ENCODE measurements at regions not wholly inside any gene's neighbourhood (a gene's known extent, or its start where the extent isn't known, plus 50 kb on each side); places are given as distances from the start of the nearest gene placed in this dataset.
A peak's percentile ranks its signal among the peaks of the same experiment; 100 is the strongest.

- H3K27me3 Mint-ChIP-seq, result peaks cover 25 to 42% of the 10 kb centered on the region in 2 donors
- no peaks in the 10 kb centered on the region for H3K4me1 Mint-ChIP-seq (ENCODE audit: low read depth in 2 of 2)
- ATAC-seq (no peak), DNase-seq (ENCODE audit: low spot score) (no peak)
- no peak overlapping the region for H3K27ac Mint-ChIP-seq
- H3K36me3 Mint-ChIP-seq, result no peaks in the 10 kb centered on the region
- peaks cover 3% of the 10 kb centered on the region for H3K9me3 Mint-ChIP-seq
- H3K4me3 Mint-ChIP-seq, result no peak overlapping the region
These were observed 91.3 kb upstream of the FAM171A1 start for GRCh38 chr10:15462253-15462897.

GRCh38 chr10:15461353-15462108 is 90.4 kb upstream of the FAM171A1 start:
- no peak overlapping the region for H3K27ac Mint-ChIP-seq
- no peak overlapping the region for H3K4me3 Mint-ChIP-seq
- H3K9me3 Mint-ChIP-seq, result peaks cover 3% of the 10 kb centered on the region
- no peaks in the 10 kb centered on the region for H3K36me3 Mint-ChIP-seq
- peaks cover 27 to 39% of the 10 kb centered on the region in 2 donors for H3K27me3 Mint-ChIP-seq
- peak in 1 of 2 donors; percentile 31 for ATAC-seq
- no peaks in the 10 kb centered on the region for H3K4me1 Mint-ChIP-seq (ENCODE audit: low read depth in 2 of 2)
- DNase-seq (ENCODE audit: low spot score), result no peak

GRCh38 chr10:15460661-15461060 is 89.6 kb upstream of the FAM171A1 start:
- peaks cover 28 to 36% of the 10 kb centered on the region in 2 donors for H3K27me3 Mint-ChIP-seq
- no peak for ATAC-seq
- no peak for DNase-seq (ENCODE audit: low spot score)
- no peak overlapping the region for H3K27ac Mint-ChIP-seq
- no peaks in the 10 kb centered on the region for H3K36me3 Mint-ChIP-seq
- no peaks in the 10 kb centered on the region for H3K4me1 Mint-ChIP-seq (ENCODE audit: low read depth in 2 of 2)
- H3K4me3 Mint-ChIP-seq, result no peak overlapping the region
- peaks cover 3% of the 10 kb centered on the region for H3K9me3 Mint-ChIP-seq

- ATAC-seq, result no peak
- Mint-ChIP-seq H3K27me3 (peaks cover 26 to 29% of the 10 kb centered on the region in 2 donors), H3K4me1 (ENCODE audit: low read depth in 2 of 2) (no peaks in the 10 kb centered on the region), H3K36me3 (no peaks in the 10 kb centered on the region), H3K27ac (no peak overlapping the region), H3K9me3 (peaks cover 3% of the 10 kb centered on the region), H3K4me3 (no peak overlapping the region)
- DNase-seq (ENCODE audit: low spot score), result no peak
These were observed 88.1 kb upstream of the FAM171A1 start for GRCh38 chr10:15459218-15459617.

- no peaks in the 10 kb centered on the region for H3K9me3 Mint-ChIP-seq
- no peak overlapping the region for H3K4me3 Mint-ChIP-seq
- no peaks in the 10 kb centered on the region for H3K4me1 Mint-ChIP-seq (ENCODE audit: low read depth in 2 of 2)
- peaks cover 19 to 27% of the 10 kb centered on the region in 2 donors for H3K27me3 Mint-ChIP-seq
- DNase-seq (ENCODE audit: low spot score) (no peak), ATAC-seq (no peak)
- H3K27ac Mint-ChIP-seq, result no peak overlapping the region
- no peaks in the 10 kb centered on the region for H3K36me3 Mint-ChIP-seq
These were observed 86.3 kb upstream of the FAM171A1 start for GRCh38 chr10:15457382-15457781.

- H3K4me1 Mint-ChIP-seq (ENCODE audit: low read depth in 2 of 2), result no peaks in the 10 kb centered on the region
- no peak overlapping the region for H3K27ac Mint-ChIP-seq
- H3K27me3 Mint-ChIP-seq, result peaks cover 18 to 37% of the 10 kb centered on the region in 2 donors
- H3K36me3 Mint-ChIP-seq, result no peaks in the 10 kb centered on the region
- DNase-seq (ENCODE audit: low spot score) (no peak), ATAC-seq (no peak)
- no peaks in the 10 kb centered on the region for H3K9me3 Mint-ChIP-seq
- H3K4me3 Mint-ChIP-seq, result no peak overlapping the region
These were observed 84.4 kb upstream of the FAM171A1 start for GRCh38 chr10:15455456-15455855.

- ATAC-seq, result no peak
These were observed 82.8 kb upstream of the FAM171A1 start for GRCh38 chr10:15453926-15454325.

GRCh38 chr10:15453457-15453856 is 82.4 kb upstream of the FAM171A1 start:
- no peaks in the 10 kb centered on the region for H3K36me3 Mint-ChIP-seq
- no peak overlapping the region for H3K27ac Mint-ChIP-seq
- H3K4me1 Mint-ChIP-seq (ENCODE audit: low read depth in 2 of 2), result no peaks in the 10 kb centered on the region
- H3K27me3 Mint-ChIP-seq, result peaks cover 11 to 27% of the 10 kb centered on the region in 2 donors
- H3K9me3 Mint-ChIP-seq, result no peaks in the 10 kb centered on the region
- H3K4me3 Mint-ChIP-seq, result no peak overlapping the region
- DNase-seq (ENCODE audit: low spot score) (no peak), ATAC-seq (no peak)

More at GRCh38 chr10:15453926-15454325, 82.8 kb upstream of the FAM171A1 start:
- Mint-ChIP-seq H3K36me3 (no peaks in the 10 kb centered on the region), H3K4me1 (ENCODE audit: low read depth in 2 of 2) (no peaks in the 10 kb centered on the region), H3K27me3 (peaks cover 11 to 31% of the 10 kb centered on the region in 2 donors), H3K9me3 (no peaks in the 10 kb centered on the region), H3K4me3 (no peak overlapping the region), H3K27ac (no peak overlapping the region)
- DNase-seq (ENCODE audit: low spot score), result no peak

GRCh38 chr10:15452545-15452944 is 81.5 kb upstream of the FAM171A1 start:
- no peak for ATAC-seq
- no peaks in the 10 kb centered on the region for H3K4me1 Mint-ChIP-seq (ENCODE audit: low read depth in 2 of 2)

GRCh38 chr10:15451137-15452094 is 80.3 kb upstream of the FAM171A1 start:
- ATAC-seq, result no peak
- Mint-ChIP-seq H3K27ac (no peak overlapping the region), H3K4me3 (no peak overlapping the region), H3K27me3 (peaks cover 15 to 22% of the 10 kb centered on the region in 2 donors), H3K9me3 (no peaks in the 10 kb centered on the region), H3K4me1 (ENCODE audit: low read depth in 2 of 2) (no peaks in the 10 kb centered on the region), H3K36me3 (no peaks in the 10 kb centered on the region)
- no peak for DNase-seq (ENCODE audit: low spot score)

More at GRCh38 chr10:15452545-15452944, 81.5 kb upstream of the FAM171A1 start:
- Mint-ChIP-seq H3K9me3 (no peaks in the 10 kb centered on the region), H3K27ac (no peak overlapping the region), H3K36me3 (no peaks in the 10 kb centered on the region), H3K27me3 (peaks cover 20 to 27% of the 10 kb centered on the region in 2 donors), H3K4me3 (no peak overlapping the region)
- DNase-seq (ENCODE audit: low spot score), result no peak

GRCh38 chr10:15448598-15448997 is 77.5 kb upstream of the FAM171A1 start:
- ATAC-seq (no peak), DNase-seq (ENCODE audit: low spot score) (no peak)
- Mint-ChIP-seq H3K36me3 (no peaks in the 10 kb centered on the region), H3K4me1 (ENCODE audit: low read depth in 2 of 2) (no peaks in the 10 kb centered on the region), H3K9me3 (no peaks in the 10 kb centered on the region), H3K27me3 (peaks cover 21 to 26% of the 10 kb centered on the region in 2 donors), H3K27ac (no peak overlapping the region), H3K4me3 (no peak overlapping the region)

GRCh38 chr10:15445006-15445390 is 73.9 kb upstream of the FAM171A1 start:
- H3K27me3 Mint-ChIP-seq, result peaks cover 18 to 19% of the 10 kb centered on the region in 2 donors
- no peak for ATAC-seq
- no peaks in the 10 kb centered on the region for H3K9me3 Mint-ChIP-seq
- H3K36me3 Mint-ChIP-seq, result no peaks in the 10 kb centered on the region
- no peak overlapping the region for H3K4me3 Mint-ChIP-seq
- DNase-seq (ENCODE audit: low spot score), result no peak
- no peak overlapping the region for H3K27ac Mint-ChIP-seq
- H3K4me1 Mint-ChIP-seq (ENCODE audit: low read depth in 2 of 2), result no peaks in the 10 kb centered on the region

GRCh38 chr10:15444105-15445005 is 73.3 kb upstream of the FAM171A1 start:
- no peak for DNase-seq (ENCODE audit: low spot score)
- Mint-ChIP-seq H3K36me3 (no peaks in the 10 kb centered on the region), H3K9me3 (no peaks in the 10 kb centered on the region), H3K4me1 (ENCODE audit: low read depth in 2 of 2) (peaks cover 0 to 4% of the 10 kb centered on the region in 2 donors), H3K4me3 (no peak overlapping the region), H3K27me3 (peaks cover 24 to 25% of the 10 kb centered on the region in 2 donors), H3K27ac (no peak overlapping the region)
- no peak for ATAC-seq
